Stomach smooth muscle (tissue), 2 donors: ENCODE measurements at regions not wholly inside any gene's neighbourhood (a gene's known extent, or its start where the extent isn't known, plus 50 kb on each side); places are given as distances from the start of the nearest gene placed in this dataset.

Source experiments
- H3K27ac ChIP-seq: one replicate; pipeline ENCODE4 v1.7.0; 2013; ENCODE audit warnings: mild to moderate bottlenecking, low read length, inconsistent platforms
- H3K27me3 ChIP-seq, 2 donors: one replicate each; pipeline ENCODE4 v1.7.0; 2013; ENCODE audit warnings: low read length in 2 of 2; ENCODE audit not compliant: insufficient read depth in 2 of 2, control insufficient read depth in 1 of 2
- H3K36me3 ChIP-seq, 2 donors: one replicate each; pipeline ENCODE4 v1.7.0; 2013; ENCODE audit warnings: low read length in 2 of 2; ENCODE audit not compliant: control insufficient read depth in 2 of 2, insufficient read depth in 2 of 2
- H3K4me1 ChIP-seq: one replicate; pipeline ENCODE4 v1.7.0; 2013; ENCODE audit warnings: low read length; ENCODE audit not compliant: control insufficient read depth, insufficient read depth
- H3K4me3 ChIP-seq, 2 donors: one replicate each; pipeline ENCODE4 v1.7.0; 2013; ENCODE audit warnings: low read length in 2 of 2
- H3K9ac ChIP-seq, 2 donors: one replicate each; pipeline ENCODE4 v1.7.0; 2013; ENCODE audit warnings: low read length in 2 of 2, mild to moderate bottlenecking in 1 of 2
- H3K9me3 ChIP-seq, 2 donors: one replicate each; pipeline ENCODE4 v1.7.0; 2013; ENCODE audit warnings: low read length in 2 of 2; ENCODE audit not compliant: control insufficient read depth in 2 of 2
- donor health status: healthy.
- donor health status: Pancreatic carcinoma.

DNA sequence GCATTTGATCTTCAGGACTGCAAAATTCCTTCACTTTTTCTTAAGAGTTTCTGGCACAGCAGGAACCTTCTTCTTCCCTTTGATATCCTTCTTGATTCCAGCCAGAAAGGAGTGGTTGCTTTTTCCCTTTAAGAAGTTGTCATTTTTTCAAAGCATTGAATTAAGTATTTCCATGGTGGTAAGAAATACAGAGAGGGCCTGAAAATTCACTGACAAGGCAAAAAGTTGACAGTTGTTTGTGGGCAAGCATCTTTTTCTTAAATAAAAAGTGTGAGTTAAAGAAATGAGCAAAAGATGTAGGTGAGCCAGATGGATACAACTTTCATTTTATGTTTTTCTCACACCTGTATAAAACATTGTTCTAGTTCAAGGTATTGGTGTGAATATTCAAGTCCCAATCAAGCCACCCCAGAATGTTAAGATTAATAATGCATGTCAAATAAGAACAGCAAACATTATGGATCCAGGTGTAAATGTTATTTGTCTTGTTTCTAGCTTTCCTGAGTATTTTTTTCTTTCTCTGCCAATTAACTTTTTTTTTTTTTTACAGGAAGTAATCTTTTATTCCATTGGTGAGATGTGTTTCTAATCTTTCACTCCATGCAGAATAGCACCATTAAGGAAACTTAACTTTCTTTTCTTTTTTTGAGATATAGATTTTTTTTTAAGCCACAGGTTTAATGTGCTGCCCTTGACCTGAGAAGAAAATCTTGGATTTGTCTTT, 334.3 kb upstream of the SEMA3A start:
- no peaks in the 10 kb centered on the region for H3K27me3 ChIP-seq
- no peak overlapping the region for H3K4me3 ChIP-seq
- no peaks in the 10 kb centered on the region for H3K9me3 ChIP-seq
- no peaks in the 10 kb centered on the region for H3K36me3 ChIP-seq
- H3K27ac ChIP-seq: peak overlapping the region; percentile 31
- no peak overlapping the region for H3K9ac ChIP-seq
- H3K4me1 ChIP-seq: no peaks in the 10 kb centered on the region

- Histone ChIP-seq H3K9ac (peak overlapping the region in 1 of 2 donors; percentile 28), H3K4me1 (no peaks in the 10 kb centered on the region), H3K4me3 (no peak overlapping the region), H3K9me3 (no peaks in the 10 kb centered on the region), H3K27me3 (no peaks in the 10 kb centered on the region), H3K36me3 (no peaks in the 10 kb centered on the region), H3K27ac (no peak overlapping the region)
These were observed 330.4 kb upstream of the SEMA3A start for GRCh38 chr7:84524714-84525694.

DNA sequence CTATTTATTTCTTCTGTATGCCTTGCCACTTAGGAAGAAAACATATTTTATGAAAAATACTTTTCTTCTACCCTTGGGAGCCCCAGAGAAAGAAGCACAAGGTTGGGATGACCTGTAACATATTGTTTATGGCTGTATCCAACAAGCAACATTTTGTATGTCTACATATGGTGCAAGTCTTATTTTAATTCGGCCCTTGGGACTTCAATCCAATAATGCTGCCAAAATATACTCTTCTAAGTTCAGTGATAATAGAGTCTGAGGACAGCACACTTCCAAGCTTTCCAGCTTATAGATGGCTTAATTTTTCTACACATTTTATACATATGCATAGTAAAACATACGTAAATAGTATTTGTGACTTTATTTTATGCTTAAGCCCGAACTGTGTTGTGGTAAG, 318.5 kb upstream of the SEMA3A start:
- no peak overlapping the region for H3K4me3 ChIP-seq

DNA sequence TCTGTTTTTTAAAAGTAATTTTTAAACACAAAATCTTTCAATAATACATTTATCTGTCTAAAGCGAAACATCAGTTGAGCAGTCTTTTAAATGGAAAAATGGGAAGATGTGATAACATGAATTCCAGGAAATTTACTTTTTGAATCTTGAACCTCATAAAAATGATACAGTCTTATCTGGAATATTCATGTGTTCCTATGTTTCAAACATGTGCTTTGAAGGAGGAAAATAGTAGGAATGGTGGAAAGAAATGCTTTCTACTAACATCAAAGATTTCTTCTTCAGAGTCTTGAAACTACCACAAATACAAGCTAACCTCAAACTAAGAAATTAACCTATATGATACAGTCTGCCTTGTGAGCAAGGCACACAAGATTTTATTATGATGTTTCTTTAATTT, 317.5 kb upstream of the SEMA3A start:
- no peaks in the 10 kb centered on the region for H3K36me3 ChIP-seq
- H3K9ac ChIP-seq: no peak overlapping the region
- no peak overlapping the region for H3K4me3 ChIP-seq
- no peaks in the 10 kb centered on the region for H3K27me3 ChIP-seq
- H3K4me1 ChIP-seq: peaks cover 11% of the 10 kb centered on the region
- H3K27ac ChIP-seq: no peak overlapping the region
- no peaks in the 10 kb centered on the region for H3K9me3 ChIP-seq

More for the DNA sequence above, 318.5 kb upstream of the SEMA3A start:
- Histone ChIP-seq H3K4me1 (peaks cover 11% of the 10 kb centered on the region), H3K27ac (no peak overlapping the region), H3K9ac (no peak overlapping the region), H3K9me3 (no peaks in the 10 kb centered on the region), H3K36me3 (no peaks in the 10 kb centered on the region), H3K27me3 (no peaks in the 10 kb centered on the region)

DNA sequence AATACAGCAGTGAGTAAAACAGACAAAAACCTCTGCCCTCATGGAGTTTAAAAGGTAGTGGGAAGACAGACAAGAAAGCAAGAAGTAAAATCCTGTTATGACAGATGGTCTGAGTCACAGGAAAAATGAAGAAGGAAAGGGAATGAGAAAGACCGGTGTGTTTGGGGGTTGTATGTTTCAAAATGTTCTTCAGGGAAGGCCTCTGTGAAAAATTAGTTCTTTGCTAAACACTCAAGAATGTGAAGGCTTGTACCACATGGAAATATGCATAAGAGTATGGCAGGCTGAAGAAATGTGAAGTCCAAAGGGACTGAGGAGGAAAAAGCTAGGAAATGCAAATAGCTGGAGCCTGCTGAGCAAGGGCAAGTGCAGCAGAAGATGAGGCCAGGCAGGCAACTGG, 315.9 kb upstream of the SEMA3A start:
- H3K9ac ChIP-seq: no peak overlapping the region
- no peaks in the 10 kb centered on the region for H3K36me3 ChIP-seq
- H3K27me3 ChIP-seq: no peaks in the 10 kb centered on the region
- H3K27ac ChIP-seq: peak overlapping the region; percentile 24
- H3K4me3 ChIP-seq: no peak overlapping the region
- peaks cover 11% of the 10 kb centered on the region for H3K4me1 ChIP-seq
- no peaks in the 10 kb centered on the region for H3K9me3 ChIP-seq

- Histone ChIP-seq H3K9ac (peak overlapping the region in 1 of 2 donors; percentile 31), H3K36me3 (no peaks in the 10 kb centered on the region), H3K27me3 (no peaks in the 10 kb centered on the region), H3K9me3 (no peaks in the 10 kb centered on the region), H3K4me3 (peak overlapping the region in 1 of 2 donors; percentile 18), H3K27ac (peak overlapping the region; percentile 24), H3K4me1 (peaks cover 11% of the 10 kb centered on the region)
These were observed 314.9 kb upstream of the SEMA3A start for GRCh38 chr7:84509522-84509921.

DNA sequence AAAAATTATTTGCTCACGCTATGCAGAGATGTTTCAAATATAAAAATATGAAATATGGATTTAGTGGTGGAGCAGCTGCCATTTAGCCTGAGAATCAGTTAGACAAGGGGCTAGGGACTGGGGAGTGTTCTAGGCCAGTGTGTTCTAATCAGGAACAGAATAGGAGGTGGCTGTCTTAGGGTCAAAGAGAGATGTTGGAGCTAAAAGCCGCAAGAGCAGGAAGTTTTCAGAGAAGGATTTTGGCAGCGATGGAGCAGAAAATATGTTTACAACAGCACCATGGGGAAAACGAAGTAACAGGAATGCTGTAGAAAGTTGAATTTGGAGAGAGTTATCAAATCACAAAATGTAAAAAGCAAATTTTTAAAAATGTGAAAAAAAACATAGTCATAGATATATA, 314.0 kb upstream of the SEMA3A start:
- H3K9me3 ChIP-seq: no peaks in the 10 kb centered on the region
- no peak overlapping the region for H3K4me3 ChIP-seq
- peak overlapping the region; percentile 25 for H3K27ac ChIP-seq
- H3K27me3 ChIP-seq: no peaks in the 10 kb centered on the region
- peaks cover 11% of the 10 kb centered on the region for H3K4me1 ChIP-seq
- H3K36me3 ChIP-seq: no peaks in the 10 kb centered on the region
- no peak overlapping the region for H3K9ac ChIP-seq

GRCh38 chr7:84507529-84507928, 312.9 kb upstream of the SEMA3A start:
- Histone ChIP-seq H3K9ac (no peak overlapping the region), H3K9me3 (no peaks in the 10 kb centered on the region), H3K27ac (no peak overlapping the region), H3K36me3 (no peaks in the 10 kb centered on the region), H3K4me1 (peaks cover 11% of the 10 kb centered on the region), H3K4me3 (no peak overlapping the region), H3K27me3 (no peaks in the 10 kb centered on the region)

- H3K36me3 ChIP-seq: no peaks in the 10 kb centered on the region
- H3K4me3 ChIP-seq: no peak overlapping the region
- no peak overlapping the region for H3K27ac ChIP-seq
- peaks cover 11% of the 10 kb centered on the region for H3K4me1 ChIP-seq
- H3K27me3 ChIP-seq: no peaks in the 10 kb centered on the region
- H3K9ac ChIP-seq: no peak overlapping the region
- H3K9me3 ChIP-seq: no peaks in the 10 kb centered on the region
These were observed 311.6 kb upstream of the SEMA3A start for GRCh38 chr7:84506151-84506550.

DNA sequence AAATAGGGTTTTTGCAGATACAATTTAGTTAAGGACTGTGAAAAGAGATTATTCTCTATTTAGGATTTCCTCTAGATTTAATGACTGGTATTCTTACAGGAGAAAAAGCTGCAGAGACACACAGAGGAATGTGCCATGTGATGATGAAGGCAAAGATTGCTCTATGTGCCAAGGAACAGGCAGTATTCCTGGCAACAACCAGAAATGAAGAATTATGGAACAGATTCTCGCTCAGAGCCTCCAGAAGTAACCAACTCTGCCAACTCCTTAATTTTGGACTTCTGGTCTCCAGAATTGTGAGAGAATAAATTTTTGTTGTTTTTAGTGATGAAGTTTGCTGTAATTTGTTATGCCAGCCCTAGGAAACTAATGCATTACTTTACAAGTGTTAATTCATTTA, 307.6 kb upstream of the SEMA3A start:
- no peaks in the 10 kb centered on the region for H3K9me3 ChIP-seq
- H3K4me1 ChIP-seq: no peaks in the 10 kb centered on the region
- no peak overlapping the region for H3K9ac ChIP-seq
- no peak overlapping the region for H3K27ac ChIP-seq
- no peak overlapping the region for H3K4me3 ChIP-seq
- H3K36me3 ChIP-seq: no peaks in the 10 kb centered on the region
- H3K27me3 ChIP-seq: no peaks in the 10 kb centered on the region
